ENCODE measurements at regions not wholly inside any gene's neighbourhood (a gene's known extent, or its start where the extent isn't known, plus 50 kb on each side); places are given as distances from the start of the nearest gene placed in this dataset.

GRCh38 chr10:130758529-130758928 is 553.0 kb downstream of the TCERG1L start:
- TF ChIP-seq CTCF (conservative IDR thresholded peaks at IDR 0.05; ENCODE audit: low read depth, low read length), result no peak
- TF ChIP-seq EZH2 (IDR thresholded peaks at IDR 0.05; ENCODE audit: low read length, unreplicated experiment), result no peak
